ENCODE measurements at regions not wholly inside any gene's neighbourhood (a gene's known extent, or its start where the extent isn't known, plus 50 kb on each side); places are given as distances from the start of the nearest gene placed in this dataset.

- TF ChIP-seq CTCF (IDR thresholded peaks at IDR 0.05) = no peak
- no peak for TF ChIP-seq POLR2A (IDR thresholded peaks at IDR 0.05)
Measured at GRCh38 chr2:188158337-188159100, 133.2 kb upstream of the GULP1 start.
